ENCODE measurements at regions not wholly inside any gene's neighbourhood (a gene's known extent, or its start where the extent isn't known, plus 50 kb on each side); places are given as distances from the start of the nearest gene placed in this dataset.

- Histone ChIP-seq H3K4me3 (no peak overlapping the region), H3K36me3 (no peaks in the 10 kb centered on the region), H3K4me1 (no peaks in the 10 kb centered on the region), H3K27ac (peak overlapping the region in 1 of 4 donors; percentile 24), H3K9me3 (no peaks in the 10 kb centered on the region), H3K27me3 (no peaks in the 10 kb centered on the region)
- no peak for DNase-seq
- 72 to 76% methylated on average over 11 to 12 of the region's 12 CpGs for WGBS, 2 donors
- TF ChIP-seq POLR2A (IDR thresholded peaks at IDR 0.05) (no peak), CTCF (IDR thresholded peaks at IDR 0.05) (no peak)
- intact Hi-C loops (cut with DNase I), result loop anchor here (10.0 kb wide), 1 partner anchor 217 kb away; no protein-coding TSS in a partner anchor
These were observed 152.7 kb upstream of the NT5C1B start for GRCh38 chr2:18741895-18742732.

GRCh38 chr2:18741191-18741590, 151.8 kb upstream of the NT5C1B start:
- DNase-seq, result no peak
- no peak overlapping the region for H3K4me3 ChIP-seq
- TF ChIP-seq POLR2A (IDR thresholded peaks at IDR 0.05), result no peak
- TF ChIP-seq CTCF (IDR thresholded peaks at IDR 0.05), result no peak
- no peaks in the 10 kb centered on the region for H3K27me3 ChIP-seq
- H3K27ac ChIP-seq, result no peak overlapping the region
- intact Hi-C loops (cut with DNase I), result loop anchor here (10.0 kb wide), 1 partner anchor 216 kb away; no protein-coding TSS in a partner anchor
- no peaks in the 10 kb centered on the region for H3K36me3 ChIP-seq
- H3K4me1 ChIP-seq, result no peaks in the 10 kb centered on the region
- H3K9me3 ChIP-seq, result no peaks in the 10 kb centered on the region

GRCh38 chr2:18740474-18740881, 151.1 kb upstream of the NT5C1B start:
- intact Hi-C loops (cut with DNase I), result loop anchor here (10.0 kb wide), 1 partner anchor 216 kb away; no protein-coding TSS in a partner anchor
- DNase-seq, result no peak
- H3K4me1 ChIP-seq, result no peaks in the 10 kb centered on the region
- no peak overlapping the region for H3K4me3 ChIP-seq
- H3K9me3 ChIP-seq, result no peaks in the 10 kb centered on the region
- no peaks in the 10 kb centered on the region for H3K27me3 ChIP-seq
- no peaks in the 10 kb centered on the region for H3K36me3 ChIP-seq
- no peak overlapping the region for H3K27ac ChIP-seq
- no peak for TF ChIP-seq POLR2A (IDR thresholded peaks at IDR 0.05)
- no peak for TF ChIP-seq CTCF (IDR thresholded peaks at IDR 0.05)
- WGBS, 2 donors, result 73 to 92% methylated on average over 6 to 7 of the region's 7 CpGs

GRCh38 chr2:18731666-18732065, 142.3 kb upstream of the NT5C1B start:
- Histone ChIP-seq H3K27me3 (no peaks in the 10 kb centered on the region), H3K27ac (no peak overlapping the region), H3K9me3 (no peaks in the 10 kb centered on the region), H3K36me3 (no peaks in the 10 kb centered on the region), H3K4me1 (no peaks in the 10 kb centered on the region), H3K4me3 (no peak overlapping the region)
- 75 to 97% methylated on average over 2 of the region's 2 CpGs for WGBS, 2 donors
- intact Hi-C loops (cut with DNase I), result no loop called here
- DNase-seq, result no peak
- no peak for TF ChIP-seq CTCF (IDR thresholded peaks at IDR 0.05)

GRCh38 chr2:18724371-18725145, 135.2 kb upstream of the NT5C1B start:
- intact Hi-C loops (cut with DNase I), result no loop called here
- no peaks in the 10 kb centered on the region for H3K36me3 ChIP-seq
- H3K27me3 ChIP-seq, result no peaks in the 10 kb centered on the region
- no peaks in the 10 kb centered on the region for H3K4me1 ChIP-seq
- no peak overlapping the region for H3K27ac ChIP-seq
- no peak overlapping the region for H3K4me3 ChIP-seq
- no peak for TF ChIP-seq POLR2A (IDR thresholded peaks at IDR 0.05)
- no peak for TF ChIP-seq CTCF (IDR thresholded peaks at IDR 0.05)
- WGBS, 2 donors, result 81 to 83% methylated on average over 5 of the region's 5 CpGs
- no peaks in the 10 kb centered on the region for H3K9me3 ChIP-seq
- DNase-seq, result no peak

All from esophagus squamous epithelium (tissue), 5 donors.